MM.1S (cell line): ENCODE measurements at regions not wholly inside any gene's neighbourhood (a gene's known extent, or its start where the extent isn't known, plus 50 kb on each side); places are given as distances from the start of the nearest gene placed in this dataset.

ENCODE experiments used
- DNase-seq: peaks from one replicate; pipeline ENCODE4 v3.0.0-alpha.2; 2015
- H2AFZ ChIP-seq: fragments of 300-600 bp; sonication (generic); 2 replicates; pipeline ENCODE4 v1.6.0; 2016; ENCODE audit warnings: antibody characterized with exemption, low read length
- H3F3A ChIP-seq: fragments of 300-600 bp; sonication (generic); 2 replicates; pipeline ENCODE4 v1.6.1; 2016; ENCODE audit warnings: mild to moderate bottlenecking, antibody characterized with exemption, low read length, moderate library complexity, mixed read lengths; ENCODE audit not compliant: insufficient read depth
- H3K27ac ChIP-seq: fragments of 300-600 bp; sonication (generic); 2 replicates; pipeline ENCODE4 v1.5.1; 2016; ENCODE audit warnings: mild to moderate bottlenecking, low read length
- H3K27me3 ChIP-seq: fragments of 300-600 bp; sonication (generic); replicated peaks from 2 replicates; pipeline ENCODE4 v1.6.0; 2016; ENCODE audit warnings: low read length; ENCODE audit not compliant: insufficient read depth
- H3K36me3 ChIP-seq: fragments of 300-600 bp; sonication (generic); replicated peaks from 2 replicates; pipeline ENCODE4 v1.6.1; 2016; ENCODE audit warnings: mild to moderate bottlenecking, low read length, mixed read lengths; ENCODE audit not compliant: insufficient read depth
- H3K4me1 ChIP-seq: fragments of 300-600 bp; sonication (generic); 2 replicates; pipeline ENCODE4 v1.6.1; 2016; ENCODE audit warnings: low read length, mixed read lengths
- H3K4me2 ChIP-seq: fragments of 300-600 bp; sonication (generic); 2 replicates; pipeline ENCODE4 v1.6.0; 2016; ENCODE audit warnings: low read depth, low read length
- H3K4me3 ChIP-seq: fragments of 300-600 bp; sonication (generic); 2 replicates; pipeline ENCODE4 v1.5.1; 2016; ENCODE audit warnings: low read length, mixed read lengths
- H3K79me2 ChIP-seq: fragments of 300-600 bp; sonication (generic); 2 replicates; pipeline ENCODE4 v1.6.1; 2016; ENCODE audit warnings: mixed run types, low read length, mixed read lengths
- H3K9ac ChIP-seq: fragments of 300-600 bp; sonication (generic); 2 replicates; pipeline ENCODE4 v1.6.1; 2016; ENCODE audit warnings: low read length, mixed read lengths
- H3K9me2 ChIP-seq: fragments of 300-600 bp; sonication (generic); replicated peaks from 2 replicates; pipeline ENCODE4 v1.6.1; 2016; ENCODE audit warnings: mild to moderate bottlenecking, low read length, mixed read lengths; ENCODE audit not compliant: insufficient read depth
- H3K9me3 ChIP-seq: fragments of 300-600 bp; sonication (generic); replicated peaks from 2 replicates; pipeline ENCODE4 v1.6.1; 2016; ENCODE audit warnings: mild to moderate bottlenecking, low read length, mixed read lengths; ENCODE audit not compliant: insufficient read depth
- H4K20me1 ChIP-seq: fragments of 300-600 bp; sonication (generic); 2 replicates; pipeline ENCODE4 v1.6.1; 2016; ENCODE audit warnings: mild to moderate bottlenecking, low read length, moderate library complexity, mixed read lengths; ENCODE audit not compliant: insufficient read depth
- CTCF ChIP-seq: fragments of 300-600 bp; sonication (generic); IDR thresholded peaks from 2 replicates; pipeline ENCODE4 v1.5.1; 2016; ENCODE audit warnings: antibody characterized with exemption, low read length, mixed read lengths
- EZH2 ChIP-seq: fragments of 300-600 bp; sonication (generic); optimal IDR thresholded peaks from 2 replicates; pipeline ENCODE3; 2017; ENCODE audit warnings: low read depth, mild to moderate bottlenecking, antibody characterized with exemption, low read length, mixed read lengths
- EZH2phosphoT487 ChIP-seq: fragments of 300-600 bp; sonication (generic); IDR thresholded peaks from 2 replicates; pipeline ENCODE4 v1.6.1; 2018; ENCODE audit warnings: antibody characterized with exemption, low read length

DNA sequence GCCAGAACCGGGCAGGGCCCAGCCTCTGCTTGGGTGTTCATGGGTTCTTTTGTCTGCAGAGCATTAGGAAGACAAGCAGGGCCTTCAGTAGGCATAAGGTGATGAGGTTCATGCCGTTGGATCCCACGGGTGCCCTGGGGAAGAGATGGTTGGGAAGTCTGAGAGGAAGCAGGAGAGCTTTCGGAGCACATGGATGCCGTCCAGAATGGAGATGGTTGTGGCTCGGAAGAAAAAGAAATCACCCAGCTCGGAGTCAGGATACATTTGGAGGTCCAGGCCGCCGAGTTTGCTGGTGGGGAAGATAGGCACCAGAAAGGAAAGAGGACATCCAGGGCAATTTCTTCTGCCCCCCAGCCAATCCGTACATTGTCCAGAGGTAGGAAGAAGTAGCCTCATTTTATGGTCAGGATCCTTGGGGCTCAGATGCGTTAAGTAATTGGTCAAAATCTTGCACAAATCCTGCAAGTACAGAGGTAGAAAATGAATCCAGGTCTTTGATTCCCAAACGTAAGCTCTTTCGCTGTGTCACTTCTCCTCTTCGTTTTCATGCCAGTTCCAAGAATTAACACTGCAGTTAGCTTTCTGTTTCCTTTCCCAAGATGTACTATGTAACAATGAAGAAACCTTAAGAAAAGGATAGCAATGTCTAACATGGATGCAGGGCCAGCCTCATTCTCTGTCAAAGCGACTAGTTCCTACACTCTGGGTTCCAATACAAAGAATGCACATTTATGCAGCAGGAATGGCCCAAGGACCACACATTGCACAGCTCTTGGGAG is 147.8 kb upstream of the KLF6 start:
- TF ChIP-seq EZH2phosphoT487, result no peak
- no peak for TF ChIP-seq CTCF
- no peak for TF ChIP-seq EZH2
- no peak overlapping the region for H3K4me2 ChIP-seq

GRCh38 chr10:3931901-3932300 is 146.9 kb upstream of the KLF6 start:
- TF ChIP-seq EZH2phosphoT487, result no peak
- no peak for TF ChIP-seq EZH2
- no peak for TF ChIP-seq CTCF
- 0 out of 2 replicates have a peak, but pooled peaks cover 7% of the 10 kb centered on the region for H3K4me1 ChIP-seq
- no peaks in the 10 kb centered on the region for H3K9me3 ChIP-seq
- no peak overlapping the region for H3K9ac ChIP-seq
- no peak overlapping the region for H3K27ac ChIP-seq
- H4K20me1 ChIP-seq, result no peaks in the 10 kb centered on the region
- no peaks in the 10 kb centered on the region for H3K36me3 ChIP-seq
- no peak overlapping the region for H2AFZ ChIP-seq
- H3K9me2 ChIP-seq, result no peaks in the 10 kb centered on the region
- H3F3A ChIP-seq, result no peaks in the 10 kb centered on the region
- H3K4me3 ChIP-seq, result no peak overlapping the region
- H3K27me3 ChIP-seq, result no peaks in the 10 kb centered on the region
- H3K4me2 ChIP-seq, result no peak overlapping the region
- no peaks in the 10 kb centered on the region for H3K79me2 ChIP-seq
- no peak for DNase-seq

More for the DNA sequence above, 147.8 kb upstream of the KLF6 start:
- no peaks in the 10 kb centered on the region for H3K36me3 ChIP-seq
- H4K20me1 ChIP-seq, result no peaks in the 10 kb centered on the region
- no peaks in the 10 kb centered on the region for H3K9me2 ChIP-seq
- no peak overlapping the region for H3K4me3 ChIP-seq
- no peaks in the 10 kb centered on the region for H3K27me3 ChIP-seq
- H3K27ac ChIP-seq, result no peak overlapping the region
- no peaks in the 10 kb centered on the region for H3K79me2 ChIP-seq
- 0 out of 2 replicates have a peak, but pooled peaks cover 7% of the 10 kb centered on the region for H3K4me1 ChIP-seq
- no peak for DNase-seq
- H3K9me3 ChIP-seq, result no peaks in the 10 kb centered on the region
- H2AFZ ChIP-seq, result no peak overlapping the region
- no peak overlapping the region for H3K9ac ChIP-seq
- no peaks in the 10 kb centered on the region for H3F3A ChIP-seq

GRCh38 chr10:3931224-3931623 is 146.2 kb upstream of the KLF6 start:
- Histone ChIP-seq H3K27me3 (no peaks in the 10 kb centered on the region), H4K20me1 (no peaks in the 10 kb centered on the region), H3F3A (no peaks in the 10 kb centered on the region), H3K9ac (no peak overlapping the region), H3K79me2 (no peaks in the 10 kb centered on the region), H3K9me2 (no peaks in the 10 kb centered on the region), H3K4me2 (no peak overlapping the region), H3K27ac (no peak overlapping the region), H3K9me3 (no peaks in the 10 kb centered on the region), H2AFZ (no peak overlapping the region), H3K4me1 (0 out of 2 replicates have a peak, but pooled peaks cover 7% of the 10 kb centered on the region), H3K36me3 (no peaks in the 10 kb centered on the region), H3K4me3 (no peak overlapping the region)
- no peak for DNase-seq
- TF ChIP-seq CTCF (no peak), EZH2phosphoT487 (no peak), EZH2 (no peak)
